Type B pancreatic cell (in vitro differentiated cells): ENCODE measurements at regions not wholly inside any gene's neighbourhood (a gene's known extent, or its start where the extent isn't known, plus 50 kb on each side); places are given as distances from the start of the nearest gene placed in this dataset.

Experiments used
- DNase-seq: peaks from one replicate; pipeline ENCODE4 v3.0.0; 2021; ENCODE audit warnings: mixed read lengths; ENCODE audit not compliant: unreplicated experiment; ENCODE audit errors: extremely low spot score
- H3K27ac Mint-ChIP-seq: 2 replicates; pipeline ENCODE4 v1.8.0; 2021; ENCODE audit warnings: mild to moderate bottlenecking, mixed read lengths
- H3K27me3 Mint-ChIP-seq: 2 replicates; pipeline ENCODE4 v1.8.0; 2021; ENCODE audit warnings: mixed read lengths
- H3K36me3 Mint-ChIP-seq: 2 replicates; pipeline ENCODE4 v1.8.0; 2021; ENCODE audit warnings: mixed read lengths
- H3K4me1 Mint-ChIP-seq: one replicate; pipeline ENCODE4 v1.8.0; 2021; ENCODE audit warnings: mixed read lengths; ENCODE audit not compliant: unreplicated experiment
- H3K4me3 Mint-ChIP-seq: 2 replicates; pipeline ENCODE4 v1.8.0; 2021; ENCODE audit warnings: mild to moderate bottlenecking, mixed read lengths
- H3K9me3 Mint-ChIP-seq: 2 replicates; pipeline ENCODE4 v1.8.0; 2021; ENCODE audit warnings: mixed read lengths
- TF ChIP-seq, protein P1 (sequence below): fragments of 200-600 bp; sonication (generic); conservative IDR thresholded peaks from 2 replicates; pipeline ENCODE4 v1.5.0; 2021; ENCODE audit warnings: antibody characterized with exemption, mild to moderate bottlenecking

DNA sequence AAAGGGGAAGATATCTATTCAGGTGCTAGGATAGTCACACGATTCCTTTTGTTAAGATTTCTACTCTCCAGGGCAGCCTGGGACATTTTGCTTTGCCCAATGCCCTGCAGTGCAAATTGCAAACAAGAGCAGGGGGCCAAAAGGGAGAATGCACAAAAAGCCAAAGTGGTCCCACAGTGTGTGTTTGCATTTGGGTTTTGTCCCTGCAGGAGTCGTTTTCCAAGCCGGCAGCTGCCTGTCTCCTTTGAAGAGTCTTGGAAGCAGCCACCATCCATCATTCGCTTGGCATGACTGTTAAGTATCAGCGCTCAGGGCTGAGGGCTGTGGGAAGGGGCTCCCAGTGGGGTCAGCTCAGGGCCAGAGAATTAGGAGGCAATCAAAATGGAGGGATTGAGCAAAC is 184.7 kb downstream of the MIAT start:
- no peak overlapping the region for H3K27ac Mint-ChIP-seq
- no peak overlapping the region for H3K4me3 Mint-ChIP-seq
- TF ChIP-seq, protein P1, sequence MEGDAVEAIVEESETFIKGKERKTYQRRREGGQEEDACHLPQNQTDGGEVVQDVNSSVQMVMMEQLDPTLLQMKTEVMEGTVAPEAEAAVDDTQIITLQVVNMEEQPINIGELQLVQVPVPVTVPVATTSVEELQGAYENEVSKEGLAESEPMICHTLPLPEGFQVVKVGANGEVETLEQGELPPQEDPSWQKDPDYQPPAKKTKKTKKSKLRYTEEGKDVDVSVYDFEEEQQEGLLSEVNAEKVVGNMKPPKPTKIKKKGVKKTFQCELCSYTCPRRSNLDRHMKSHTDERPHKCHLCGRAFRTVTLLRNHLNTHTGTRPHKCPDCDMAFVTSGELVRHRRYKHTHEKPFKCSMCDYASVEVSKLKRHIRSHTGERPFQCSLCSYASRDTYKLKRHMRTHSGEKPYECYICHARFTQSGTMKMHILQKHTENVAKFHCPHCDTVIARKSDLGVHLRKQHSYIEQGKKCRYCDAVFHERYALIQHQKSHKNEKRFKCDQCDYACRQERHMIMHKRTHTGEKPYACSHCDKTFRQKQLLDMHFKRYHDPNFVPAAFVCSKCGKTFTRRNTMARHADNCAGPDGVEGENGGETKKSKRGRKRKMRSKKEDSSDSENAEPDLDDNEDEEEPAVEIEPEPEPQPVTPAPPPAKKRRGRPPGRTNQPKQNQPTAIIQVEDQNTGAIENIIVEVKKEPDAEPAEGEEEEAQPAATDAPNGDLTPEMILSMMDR, result no peak
- no peaks in the 10 kb centered on the region for H3K36me3 Mint-ChIP-seq
- H3K27me3 Mint-ChIP-seq, result peaks cover 41% of the 10 kb centered on the region
- no peaks in the 10 kb centered on the region for H3K4me1 Mint-ChIP-seq
- no peaks in the 10 kb centered on the region for H3K9me3 Mint-ChIP-seq
- DNase-seq, result no peak

DNA sequence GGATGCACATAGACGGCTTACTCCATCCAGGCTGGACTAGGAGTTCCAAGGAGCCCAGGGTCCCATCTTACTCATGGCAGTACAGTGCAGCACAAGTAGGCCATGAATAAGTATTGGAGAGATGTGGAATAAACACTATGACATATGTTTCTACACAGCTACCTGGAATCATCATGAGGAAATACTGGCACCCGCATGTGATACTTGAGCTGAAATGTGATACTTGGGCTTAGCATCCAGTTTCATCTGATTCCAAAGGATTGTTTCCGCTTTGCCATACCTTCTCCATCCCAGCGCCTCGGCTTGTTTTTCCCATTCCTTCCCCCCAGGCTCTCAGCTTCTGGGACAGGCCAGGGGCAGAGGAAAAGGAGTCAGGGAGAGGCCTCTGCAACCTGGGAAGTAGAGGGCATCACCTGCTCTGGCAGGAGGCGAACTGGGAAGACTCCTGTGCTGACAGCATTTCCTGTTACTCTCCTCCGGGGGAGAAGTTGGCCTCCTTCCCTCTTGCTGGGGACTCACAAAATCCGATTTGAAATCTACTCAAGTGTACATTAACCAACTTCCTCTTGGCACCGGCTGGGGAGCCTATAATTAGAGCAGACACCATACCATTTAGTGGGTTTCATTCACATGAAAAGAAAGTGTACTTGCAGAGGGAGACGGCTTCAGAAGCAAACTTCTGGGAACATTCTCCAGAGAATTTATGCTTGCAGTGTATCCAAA is 187.8 kb downstream of the MIAT start:
- Mint-ChIP-seq H3K27me3 (peaks cover 51% of the 10 kb centered on the region), H3K4me1 (no peaks in the 10 kb centered on the region), H3K4me3 (no peak overlapping the region), H3K36me3 (no peaks in the 10 kb centered on the region), H3K27ac (no peak overlapping the region), H3K9me3 (no peaks in the 10 kb centered on the region)
- DNase-seq, result no peak
- TF ChIP-seq, protein P1, result no peak

DNA sequence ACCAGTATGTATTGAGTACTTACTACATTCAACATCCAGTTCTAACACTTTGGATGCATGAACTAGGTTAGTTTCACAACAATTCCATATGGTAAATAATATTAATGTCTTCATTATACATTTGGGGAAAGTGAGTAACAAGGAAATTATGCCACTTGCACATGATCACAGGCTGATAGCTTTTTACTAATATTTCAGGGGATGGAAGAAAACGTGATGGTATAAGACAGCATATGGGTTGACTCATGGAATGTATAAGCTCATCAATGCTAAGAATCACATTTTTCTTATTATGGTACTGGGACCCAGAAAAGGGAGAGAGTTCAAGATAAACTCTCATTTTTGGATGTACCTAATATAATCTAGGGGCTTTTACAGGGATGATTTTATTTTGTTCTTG is 188.7 kb downstream of the MIAT start:
- no peak overlapping the region for H3K4me3 Mint-ChIP-seq
- H3K36me3 Mint-ChIP-seq, result no peaks in the 10 kb centered on the region
- peaks cover 46% of the 10 kb centered on the region for H3K27me3 Mint-ChIP-seq
- no peaks in the 10 kb centered on the region for H3K9me3 Mint-ChIP-seq
- no peak for DNase-seq
- no peaks in the 10 kb centered on the region for H3K4me1 Mint-ChIP-seq
- H3K27ac Mint-ChIP-seq, result no peak overlapping the region
- TF ChIP-seq, protein P1, result no peak

DNA sequence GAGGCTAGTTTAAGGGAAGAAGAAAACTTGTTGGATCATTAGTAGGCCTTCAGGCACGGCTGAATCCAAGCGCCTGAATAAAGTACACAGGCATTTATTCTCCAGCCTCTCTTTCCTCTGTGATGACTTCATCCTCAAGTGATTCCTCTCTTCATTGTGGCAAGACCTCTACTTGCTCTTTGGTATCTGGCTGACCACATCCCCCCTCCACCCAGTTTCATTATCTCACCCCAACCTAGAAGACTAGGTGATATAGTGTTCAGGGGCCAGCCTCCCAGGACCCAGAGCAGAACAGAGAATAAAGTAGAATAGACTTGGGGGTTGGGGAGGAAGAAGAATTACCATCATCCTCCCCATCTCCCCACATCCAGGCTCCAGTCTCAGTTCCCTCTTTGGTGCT is 189.3 kb downstream of the MIAT start:
- H3K27me3 Mint-ChIP-seq, result peaks cover 46% of the 10 kb centered on the region

DNA sequence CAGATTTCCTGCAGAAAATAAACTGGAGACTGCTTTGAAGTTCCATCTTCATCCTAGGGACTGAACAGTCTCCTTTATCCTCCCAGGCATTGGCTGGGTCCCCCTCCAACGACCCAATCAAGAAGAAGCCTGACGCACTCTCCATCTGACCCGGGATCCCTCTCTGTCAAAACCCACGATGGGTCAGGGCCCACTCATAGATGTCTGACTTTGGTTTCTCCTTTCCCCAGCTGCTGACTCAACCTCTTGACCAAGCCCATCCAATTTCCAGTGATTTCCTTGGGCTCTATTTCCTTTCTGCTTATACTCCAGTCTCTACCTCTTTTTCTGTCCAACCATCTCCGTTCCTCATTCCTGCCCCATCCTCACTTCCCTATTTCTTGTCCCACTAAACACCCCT is 189.7 kb downstream of the MIAT start:
- Mint-ChIP-seq H3K36me3 (no peaks in the 10 kb centered on the region), H3K27ac (no peak overlapping the region), H3K9me3 (no peaks in the 10 kb centered on the region), H3K4me3 (no peak overlapping the region), H3K27me3 (peaks cover 42% of the 10 kb centered on the region), H3K4me1 (no peaks in the 10 kb centered on the region)
- peak; percentile 31 for DNase-seq
- TF ChIP-seq, protein P1, result no peak

More for the DNA sequence above, 189.3 kb downstream of the MIAT start:
- Mint-ChIP-seq H3K9me3 (no peaks in the 10 kb centered on the region), H3K36me3 (no peaks in the 10 kb centered on the region), H3K4me1 (no peaks in the 10 kb centered on the region), H3K4me3 (no peak overlapping the region), H3K27ac (no peak overlapping the region)
- no peak for DNase-seq
- TF ChIP-seq, protein P1, result no peak
